ENCODE measurements at regions not wholly inside any gene's neighbourhood (a gene's known extent, or its start where the extent isn't known, plus 50 kb on each side); places are given as distances from the start of the nearest gene placed in this dataset.
A peak's percentile ranks its signal among the peaks of the same experiment; 100 is the strongest.

GRCh38 chr4:31124008-31124585 is 403.9 kb downstream of the PCDH7 start:
- DNase-seq, result no peak

GRCh38 chr4:31125061-31125460 is 404.9 kb downstream of the PCDH7 start:
- DNase-seq, result no peak

- DNase-seq, result no peak
Measured at GRCh38 chr4:31125496-31125895, 405.3 kb downstream of the PCDH7 start.

GRCh38 chr4:31126881-31127398 is 406.8 kb downstream of the PCDH7 start:
- no peak for DNase-seq

GRCh38 chr4:31130930-31131329 is 410.8 kb downstream of the PCDH7 start:
- no peak for DNase-seq

- DNase-seq, result no peak
Measured at GRCh38 chr4:31134720-31135119, 414.6 kb downstream of the PCDH7 start.

- no peak for DNase-seq
Measured at GRCh38 chr4:31139767-31140166, 419.6 kb downstream of the PCDH7 start.

GRCh38 chr4:31141095-31141831 is 421.1 kb downstream of the PCDH7 start:
- DNase-seq, result no peak

- DNase-seq, result no peak
Measured at GRCh38 chr4:31141832-31142142, 421.6 kb downstream of the PCDH7 start.

- DNase-seq, result no peak
Measured at GRCh38 chr4:31146366-31146765, 426.2 kb downstream of the PCDH7 start.

- DNase-seq, result no peak
Measured at GRCh38 chr4:31148990-31149389, 428.8 kb downstream of the PCDH7 start.

- DNase-seq, result no peak
Measured at GRCh38 chr4:31156221-31156620, 436.1 kb downstream of the PCDH7 start.

GRCh38 chr4:31160146-31160545 is 440.0 kb downstream of the PCDH7 start:
- DNase-seq, result no peak

GRCh38 chr4:31169846-31170245 is 449.7 kb downstream of the PCDH7 start:
- DNase-seq, result no peak

GRCh38 chr4:31171362-31171761 is 451.2 kb downstream of the PCDH7 start:
- no peak for DNase-seq

- DNase-seq, result no peak
Measured at GRCh38 chr4:31175242-31175910, 455.2 kb downstream of the PCDH7 start.

- no peak for DNase-seq
Measured at GRCh38 chr4:31183256-31183655, 463.1 kb downstream of the PCDH7 start.

GRCh38 chr4:31185014-31185585 is 464.9 kb downstream of the PCDH7 start:
- no peak for DNase-seq

- no peak for DNase-seq
Measured at GRCh38 chr4:31187979-31188378, 467.8 kb downstream of the PCDH7 start.

GRCh38 chr4:31189938-31190337 is 469.8 kb downstream of the PCDH7 start:
- no peak for DNase-seq

GRCh38 chr4:31190671-31191070 is 470.5 kb downstream of the PCDH7 start:
- no peak for DNase-seq

GRCh38 chr4:31192341-31192740 is 472.2 kb downstream of the PCDH7 start:
- DNase-seq, result no peak

GRCh38 chr4:31193521-31193920 is 473.4 kb downstream of the PCDH7 start:
- peak; percentile 90 for DNase-seq

GRCh38 chr4:31194823-31195222 is 474.7 kb downstream of the PCDH7 start:
- DNase-seq, result peak; percentile 93

All from COR-L47 (cell line).